ENCODE measurements at regions not wholly inside any gene's neighbourhood (a gene's known extent, or its start where the extent isn't known, plus 50 kb on each side); places are given as distances from the start of the nearest gene placed in this dataset.

GRCh38 chr1:192890134-192890533, 81.3 kb downstream of the RGS2 start:
- no peak for TF ChIP-seq ZBTB40 (IDR thresholded peaks at IDR 0.05; ENCODE audit: borderline replicate concordance)
- no peak for TF ChIP-seq FOS (IDR thresholded peaks at IDR 0.05; ENCODE audit: borderline replicate concordance, extremely low read depth, insufficient read length)
- no peak for TF ChIP-seq KDM1A (IDR thresholded peaks at IDR 0.05; ENCODE audit: borderline replicate concordance)
- TF ChIP-seq POLR2AphosphoS5 (IDR thresholded peaks at IDR 0.05; ENCODE audit: low read length), result no peak
- no peak for TF ChIP-seq CTCF (IDR thresholded peaks at IDR 0.05 in 2 of 3, conservative IDR thresholded peaks at IDR 0.05 in 1 of 3; ENCODE audit: control insufficient read depth in 2 of 3, extremely low read depth in 1 of 3, insufficient read depth in 1 of 3, low read depth in 3 of 3, low read length in 3 of 3)
- no peak for TF ChIP-seq JUNB (IDR thresholded peaks at IDR 0.05)
- no peak for TF ChIP-seq POLR2A (IDR thresholded peaks at IDR 0.05; ENCODE audit: low read depth, low read length)
- no peak for TF ChIP-seq EP300 (IDR thresholded peaks at IDR 0.05; ENCODE audit: borderline replicate concordance in 1 of 2, control insufficient read depth in 1 of 2, low read depth in 2 of 2, low read length in 2 of 2)
- TF ChIP-seq SPI1 (IDR thresholded peaks at IDR 0.05; ENCODE audit: borderline replicate concordance, insufficient read depth, low read depth, low read length), result no peak
- no peak for TF ChIP-seq BCL11A (IDR thresholded peaks at IDR 0.05; ENCODE audit: low read depth, low read length)
- TF ChIP-seq HCFC1 (IDR thresholded peaks at IDR 0.05; ENCODE audit: low read length), result no peak
- TF ChIP-seq PBX3 (IDR thresholded peaks at IDR 0.05; ENCODE audit: insufficient replicate concordance, low read depth, low read length), result no peak
- TF ChIP-seq BHLHE40 (IDR thresholded peaks at IDR 0.05; ENCODE audit: borderline replicate concordance in 1 of 2, low read depth in 2 of 2, low read length in 1 of 2), result no peak
- TF ChIP-seq TCF3 (IDR thresholded peaks at IDR 0.05; ENCODE audit: borderline replicate concordance, insufficient read depth, low read depth, low read length), result no peak

Data from GM12878 (cell line).